Kidney (tissue), 13 donors: ENCODE measurements at regions not wholly inside any gene's neighbourhood (a gene's known extent, or its start where the extent isn't known, plus 50 kb on each side); places are given as distances from the start of the nearest gene placed in this dataset.

Source experiments
- DNase-seq, 5 donors: peaks; one replicate each; pipeline ENCODE4 v3.0.0-alpha.2; 2013 to 2020
- FAIRE-seq: peaks from 2 replicates; lab custom pipeline; 2012; peaks lifted over from hg19 to GRCh38; lab: Jason Lieb, UNC
- H3K27ac ChIP-seq, 2 donors: one replicate each; pipeline ENCODE4 v1.7.0; 2013; ENCODE audit warnings: low read depth in 2 of 2, low read length in 2 of 2, inconsistent platforms in 1 of 2
- H3K27me3 ChIP-seq: one replicate; pipeline ENCODE4 v1.7.1; 2013; ENCODE audit warnings: low read length, inconsistent platforms; ENCODE audit not compliant: control insufficient read depth, insufficient read depth
- H3K36me3 ChIP-seq, 3 donors: one replicate each; pipeline versions ENCODE4 v1.7.0 to v1.7.1; 2013; ENCODE audit warnings: low read length in 3 of 3, control low read depth in 1 of 3, inconsistent platforms in 1 of 3; ENCODE audit not compliant: insufficient read depth in 3 of 3, control insufficient read depth in 2 of 3
- H3K4me1 ChIP-seq, 3 donors: one replicate each; pipeline versions ENCODE4 v1.7.0 to v1.7.1; 2013; ENCODE audit warnings: low read length in 3 of 3, inconsistent platforms in 1 of 3, low read depth in 1 of 3; ENCODE audit not compliant: control insufficient read depth in 2 of 3, insufficient read depth in 2 of 3
- H3K4me3 ChIP-seq, 3 donors: one replicate each; pipeline versions ENCODE4 v1.7.0 to v1.8.1; 2013; ENCODE audit warnings: low read length in 3 of 3, control low read depth in 1 of 3, inconsistent platforms in 1 of 3
- H3K9ac ChIP-seq, 3 donors: one replicate each; pipeline versions ENCODE4 v1.7.0 to v1.7.1; 2013; ENCODE audit warnings: low read length in 3 of 3, control low read depth in 1 of 3, inconsistent platforms in 1 of 3
- H3K9me3 ChIP-seq, 3 donors: one replicate each; pipeline versions ENCODE4 v1.7.0 to v1.7.1; 2013; ENCODE audit warnings: low read length in 3 of 3, control low read depth in 1 of 3, inconsistent platforms in 1 of 3; ENCODE audit not compliant: control insufficient read depth in 2 of 3, insufficient read depth in 1 of 3
- CTCF ChIP-seq: IDR thresholded peaks from 3 replicates; pipeline ENCODE4 v1.5.1; 2012; ENCODE audit warnings: mild to moderate bottlenecking, moderate library complexity, borderline replicate concordance; ENCODE audit not compliant: insufficient read depth; ENCODE audit errors: extremely low read depth
- intact Hi-C: fragments of 100-400 bp; cut with DNase I; formaldehyde crosslinking; loops from one replicate; pipeline ENCODE4 v1.11.1; 2022
- donor health status: control.
- donor health status: control.
- donor health status: control.
- donor health status: control.
- donor health status: control.
- donor health status: DM: yes; HTN: yes; CAD: no.
- donor health status: Normal renal cell carcinoma (clear cell type).

- intact Hi-C loops, result no loop called here
- Histone ChIP-seq H3K4me1 (peaks cover 0 to 2% (median 0%) of the 10 kb centered on the region in 3 donors), H3K36me3 (no peaks in the 10 kb centered on the region), H3K9me3 (no peaks in the 10 kb centered on the region), H3K9ac (no peak overlapping the region), H3K27me3 (no peaks in the 10 kb centered on the region), H3K27ac (no peak overlapping the region), H3K4me3 (no peak overlapping the region)
- FAIRE-seq (no peak), DNase-seq (peak in 1 of 5 donors; percentile 29)
- no peak for TF ChIP-seq CTCF
Measured at GRCh38 chr2:239811111-239811781, 213.9 kb downstream of the NDUFA10 start.

- Histone ChIP-seq H3K9ac (no peak overlapping the region), H3K4me1 (no peaks in the 10 kb centered on the region), H3K36me3 (no peaks in the 10 kb centered on the region), H3K27ac (no peak overlapping the region), H3K9me3 (no peaks in the 10 kb centered on the region), H3K4me3 (no peak overlapping the region), H3K27me3 (no peaks in the 10 kb centered on the region)
- no peak for TF ChIP-seq CTCF
- FAIRE-seq, result no peak
- intact Hi-C loops, result no loop called here
- DNase-seq, result peak in 2 of 5 donors; percentile 3 to 48
Measured at GRCh38 chr2:239809391-239809790, 215.8 kb downstream of the NDUFA10 start.

GRCh38 chr2:239807568-239807967 lies 217.6 kb downstream of the NDUFA10 start:
- FAIRE-seq (no peak), DNase-seq (peak in 1 of 5 donors; percentile 44)
- H3K27me3 ChIP-seq, result no peaks in the 10 kb centered on the region
- H3K4me1 ChIP-seq, result no peaks in the 10 kb centered on the region
- no peaks in the 10 kb centered on the region for H3K9me3 ChIP-seq
- no peaks in the 10 kb centered on the region for H3K36me3 ChIP-seq
- no peak for TF ChIP-seq CTCF
- H3K4me3 ChIP-seq, result no peak overlapping the region
- no peak overlapping the region for H3K9ac ChIP-seq
- H3K27ac ChIP-seq, result no peak overlapping the region
- intact Hi-C loops, result no loop called here
